ENCODE measurements at regions not wholly inside any gene's neighbourhood (a gene's known extent, or its start where the extent isn't known, plus 50 kb on each side); places are given as distances from the start of the nearest gene placed in this dataset.

GRCh38 chr1:83725735-83726360, 273.1 kb downstream of the TTLL7 start:
- no peak for DNase-seq (ENCODE audit: low read depth)

- no peak for DNase-seq (ENCODE audit: low read depth)
Measured at GRCh38 chr1:83718338-83718737, 280.6 kb downstream of the TTLL7 start.

- no peak for DNase-seq (ENCODE audit: low read depth)
Measured at GRCh38 chr1:83717785-83718184, 281.1 kb downstream of the TTLL7 start.

GRCh38 chr1:83716641-83717040, 282.3 kb downstream of the TTLL7 start:
- no peak for DNase-seq (ENCODE audit: low read depth)

- no peak for DNase-seq (ENCODE audit: low read depth)
Measured at GRCh38 chr1:83715550-83715949, 283.4 kb downstream of the TTLL7 start.

- no peak for DNase-seq (ENCODE audit: low read depth)
Measured at GRCh38 chr1:83709662-83710061, 289.3 kb downstream of the TTLL7 start.

GRCh38 chr1:83706354-83706938, 292.5 kb downstream of the TTLL7 start:
- DNase-seq (ENCODE audit: low read depth) = no peak

- no peak for DNase-seq (ENCODE audit: low read depth)
Measured at GRCh38 chr1:83705091-83705490, 293.8 kb downstream of the TTLL7 start.

GRCh38 chr1:83704350-83704749, 294.6 kb downstream of the TTLL7 start:
- DNase-seq (ENCODE audit: low read depth) = no peak

- no peak for DNase-seq (ENCODE audit: low read depth)
Measured at GRCh38 chr1:83702356-83702755, 296.6 kb downstream of the TTLL7 start.

- DNase-seq (ENCODE audit: low read depth) = no peak
Measured at GRCh38 chr1:83701355-83701754, 297.6 kb downstream of the TTLL7 start.

- DNase-seq (ENCODE audit: low read depth) = no peak
Measured at GRCh38 chr1:83698644-83699043, 300.3 kb downstream of the TTLL7 start.

- DNase-seq (ENCODE audit: low read depth) = no peak
Measured at GRCh38 chr1:83697961-83698360, 301.0 kb downstream of the TTLL7 start.

- no peak for DNase-seq (ENCODE audit: low read depth)
Measured at GRCh38 chr1:83697220-83697619, 301.7 kb downstream of the TTLL7 start.

- no peak for DNase-seq (ENCODE audit: low read depth)
Measured at GRCh38 chr1:83694449-83694848, 304.5 kb downstream of the TTLL7 start.

GRCh38 chr1:83693427-83694126, 305.4 kb downstream of the TTLL7 start:
- DNase-seq (ENCODE audit: low read depth) = no peak

- no peak for DNase-seq (ENCODE audit: low read depth)
Measured at GRCh38 chr1:83692524-83693381, 306.2 kb downstream of the TTLL7 start.

- no peak for DNase-seq (ENCODE audit: low read depth)
Measured at GRCh38 chr1:83691953-83692500, 306.9 kb downstream of the TTLL7 start.

- DNase-seq (ENCODE audit: low read depth) = no peak
Measured at GRCh38 chr1:83689921-83690868, 308.7 kb downstream of the TTLL7 start.

- DNase-seq (ENCODE audit: low read depth) = no peak
Measured at GRCh38 chr1:83682132-83682531, 316.8 kb downstream of the TTLL7 start.

GRCh38 chr1:83676106-83676505, 322.8 kb downstream of the TTLL7 start:
- DNase-seq (ENCODE audit: low read depth) = no peak

Measured in HS-27A (cell line).